Keratinocyte (primary cell): ENCODE measurements at regions not wholly inside any gene's neighbourhood (a gene's known extent, or its start where the extent isn't known, plus 50 kb on each side); places are given as distances from the start of the nearest gene placed in this dataset.

Experiments used
- DNase-seq: peaks from one replicate; pipeline ENCODE4 v3.0.0-alpha.2; 2011; ENCODE audit warnings: low read depth, missing footprints, low spot score
- FAIRE-seq: peaks from 2 replicates; lab custom pipeline; 2011; peaks lifted over from hg19 to GRCh38; lab: Jason Lieb, UNC
- H2AFZ ChIP-seq: 2 replicates; pipeline ENCODE4 v1.6.0; 2012; ENCODE audit warnings: low read length, control low read depth, inconsistent platforms; ENCODE audit not compliant: control insufficient read depth
- H3K27ac ChIP-seq: 2 replicates; pipeline ENCODE4 v1.5.1; 2011; ENCODE audit warnings: low read length; ENCODE audit not compliant: control insufficient read depth, insufficient read depth
- H3K27me3 ChIP-seq: 3 replicates; pipeline ENCODE4 v1.6.0; 2011; ENCODE audit warnings: low read length; ENCODE audit not compliant: control insufficient read depth, insufficient read depth; ENCODE audit errors: extremely low read depth
- H3K36me3 ChIP-seq, 2 experiments: 2 replicates in 1 of 2; 3 replicates in 1 of 2; pipeline ENCODE4 v1.5.1; 2011; ENCODE audit warnings: low read length in 2 of 2, mild to moderate bottlenecking in 1 of 2; ENCODE audit not compliant: control insufficient read depth in 2 of 2, insufficient read depth in 2 of 2; ENCODE audit errors: extremely low read depth in 1 of 2
- H3K4me1 ChIP-seq: 3 replicates; pipeline ENCODE4 v1.5.1; 2011; ENCODE audit warnings: low read length; ENCODE audit not compliant: control insufficient read depth, insufficient read depth; ENCODE audit errors: extremely low read depth
- H3K4me2 ChIP-seq: 3 replicates; pipeline ENCODE4 v1.6.0; 2011; ENCODE audit warnings: low read depth, low read length; ENCODE audit not compliant: control insufficient read depth, insufficient read depth; ENCODE audit errors: extremely low read depth
- H3K4me3 ChIP-seq, 3 experiments: fragments of 200-600 bp in 1 of 3; sonication (generic) in 1 of 3; 2 replicates in 2 of 3; 3 replicates in 1 of 3; pipeline ENCODE4 v1.5.1; 2011 to 2016; ENCODE audit warnings: low read length in 3 of 3, mild to moderate bottlenecking in 3 of 3, control low read depth in 2 of 3, inconsistent platforms in 1 of 3, low read depth in 1 of 3, mixed read lengths in 1 of 3, mixed run types in 1 of 3, moderate library complexity in 1 of 3; ENCODE audit not compliant: control insufficient read depth in 2 of 3, insufficient read depth in 2 of 3; ENCODE audit errors: extremely low read depth in 1 of 3
- H3K79me2 ChIP-seq: 2 replicates; pipeline ENCODE4 v1.6.0; 2012; ENCODE audit warnings: low read length; ENCODE audit not compliant: control insufficient read depth, insufficient read depth
- H3K9ac ChIP-seq: 3 replicates; pipeline ENCODE4 v1.6.0; 2011; ENCODE audit warnings: low read length; ENCODE audit not compliant: control insufficient read depth, insufficient read depth; ENCODE audit errors: extremely low read depth
- H3K9me1 ChIP-seq: 3 replicates; pipeline ENCODE4 v1.6.0; 2011; ENCODE audit warnings: low read length; ENCODE audit not compliant: control insufficient read depth, insufficient read depth; ENCODE audit errors: extremely low read depth
- H3K9me3 ChIP-seq: 2 replicates; pipeline ENCODE4 v1.5.1; 2012; ENCODE audit warnings: low read depth, low read length; ENCODE audit not compliant: control insufficient read depth
- H4K20me1 ChIP-seq: 3 replicates; pipeline ENCODE4 v1.6.0; 2011; ENCODE audit warnings: low read length; ENCODE audit not compliant: control insufficient read depth, insufficient read depth; ENCODE audit errors: extremely low read depth
- EZH2 ChIP-seq: IDR thresholded peaks from one replicate; pipeline ENCODE4 v1.6.1; 2012; ENCODE audit warnings: inconsistent platforms, mild to moderate bottlenecking, low read length, moderate library complexity
- dilution Hi-C: fragments of 300-500 bp; cut with MboI; formaldehyde crosslinking; loops from one replicate; pipeline ENCODE4 v1.7.0; 2020; ENCODE audit warnings: low sequenced_read_pairs; ENCODE audit not compliant: extremely low pct_ligation_motif_present
- TF ChIP-seq, protein P1 (sequence below), 3 experiments: IDR thresholded peaks in 1 of 3; conservative IDR thresholded peaks in 1 of 3; optimal IDR thresholded peaks in 1 of 3; 2 replicates in 2 of 3; 3 replicates in 1 of 3; pipeline versions ENCODE3 to v1.5.1; 2011; ENCODE audit warnings: low read length in 3 of 3, mild to moderate bottlenecking in 3 of 3, moderate library complexity in 2 of 3, control low read depth in 1 of 3, inconsistent platforms in 1 of 3; ENCODE audit not compliant: insufficient read depth in 2 of 3; ENCODE audit errors: extremely low read depth in 1 of 3

GRCh38 chr20:40538131-40538530 is 150.9 kb downstream of the MAFB start:
- dilution Hi-C loops: no loop called here
- H3K27ac ChIP-seq: no peak overlapping the region
- no peaks in the 10 kb centered on the region for H3K79me2 ChIP-seq
- DNase-seq (no peak), FAIRE-seq (no peak)
- H3K36me3 ChIP-seq: no peaks in the 10 kb centered on the region
- no peak overlapping the region for H2AFZ ChIP-seq
- H3K9me1 ChIP-seq: no peaks in the 10 kb centered on the region
- H3K4me2 ChIP-seq: no peak overlapping the region
- H3K4me3 ChIP-seq: no peak overlapping the region
- no peaks in the 10 kb centered on the region for H3K4me1 ChIP-seq
- no peak overlapping the region for H3K9ac ChIP-seq
- TF ChIP-seq, protein P1, sequence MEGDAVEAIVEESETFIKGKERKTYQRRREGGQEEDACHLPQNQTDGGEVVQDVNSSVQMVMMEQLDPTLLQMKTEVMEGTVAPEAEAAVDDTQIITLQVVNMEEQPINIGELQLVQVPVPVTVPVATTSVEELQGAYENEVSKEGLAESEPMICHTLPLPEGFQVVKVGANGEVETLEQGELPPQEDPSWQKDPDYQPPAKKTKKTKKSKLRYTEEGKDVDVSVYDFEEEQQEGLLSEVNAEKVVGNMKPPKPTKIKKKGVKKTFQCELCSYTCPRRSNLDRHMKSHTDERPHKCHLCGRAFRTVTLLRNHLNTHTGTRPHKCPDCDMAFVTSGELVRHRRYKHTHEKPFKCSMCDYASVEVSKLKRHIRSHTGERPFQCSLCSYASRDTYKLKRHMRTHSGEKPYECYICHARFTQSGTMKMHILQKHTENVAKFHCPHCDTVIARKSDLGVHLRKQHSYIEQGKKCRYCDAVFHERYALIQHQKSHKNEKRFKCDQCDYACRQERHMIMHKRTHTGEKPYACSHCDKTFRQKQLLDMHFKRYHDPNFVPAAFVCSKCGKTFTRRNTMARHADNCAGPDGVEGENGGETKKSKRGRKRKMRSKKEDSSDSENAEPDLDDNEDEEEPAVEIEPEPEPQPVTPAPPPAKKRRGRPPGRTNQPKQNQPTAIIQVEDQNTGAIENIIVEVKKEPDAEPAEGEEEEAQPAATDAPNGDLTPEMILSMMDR (optimal IDR thresholded peaks at IDR 0.05 in 1 of 3, IDR thresholded peaks at IDR 0.05 in 1 of 3, conservative IDR thresholded peaks at IDR 0.05 in 1 of 3; ENCODE audit: extremely low read depth in 1 of 3, insufficient read depth in 2 of 3, low read length in 3 of 3): no peak
- no peaks in the 10 kb centered on the region for H3K9me3 ChIP-seq
- no peaks in the 10 kb centered on the region for H4K20me1 ChIP-seq
- no peaks in the 10 kb centered on the region for H3K27me3 ChIP-seq

GRCh38 chr20:40536808-40537207 is 152.2 kb downstream of the MAFB start:
- dilution Hi-C loops: no loop called here
- DNase-seq: no peak

More at GRCh38 chr20:40536808-40537207, 152.2 kb downstream of the MAFB start:
- Histone ChIP-seq H3K4me2 (no peak overlapping the region), H3K79me2 (no peaks in the 10 kb centered on the region), H3K9me3 (peaks cover 2% of the 10 kb centered on the region), H4K20me1 (no peaks in the 10 kb centered on the region), H3K9ac (no peak overlapping the region), H3K27ac (no peak overlapping the region), H3K4me1 (no peaks in the 10 kb centered on the region), H2AFZ (no peak overlapping the region), H3K4me3 (no peak overlapping the region), H3K27me3 (no peaks in the 10 kb centered on the region), H3K9me1 (no peaks in the 10 kb centered on the region), H3K36me3 (no peaks in the 10 kb centered on the region)
- FAIRE-seq: no peak
- TF ChIP-seq EZH2: no peak
- TF ChIP-seq, protein P1 (optimal IDR thresholded peaks at IDR 0.05 in 1 of 3, IDR thresholded peaks at IDR 0.05 in 1 of 3, conservative IDR thresholded peaks at IDR 0.05 in 1 of 3; ENCODE audit: extremely low read depth in 1 of 3, insufficient read depth in 2 of 3, low read length in 3 of 3): no peak
